Posterior cingulate gyrus (tissue), 11 donors: ENCODE measurements at regions not wholly inside any gene's neighbourhood (a gene's known extent, or its start where the extent isn't known, plus 50 kb on each side); places are given as distances from the start of the nearest gene placed in this dataset.
A peak's percentile ranks its signal among the peaks of the same experiment; 100 is the strongest.
"Not testable (repeated sequence)": the region's sequence is repeated elsewhere in the genome, so short reads cannot be mapped to it uniquely, and the experiment has no call there.

Experiments used
- DNase-seq, 10 donors: peaks; one replicate each; pipeline versions ENCODE4 v3.0.0 to v3.0.0-alpha.2; 2020 to 2021; ENCODE audit warnings: mixed read lengths in 3 of 10
- intact Hi-C: fragments of 100-400 bp; cut with DNase I; formaldehyde crosslinking; loops from one replicate; pipeline ENCODE4 v1.15.1; 2023

DNA sequence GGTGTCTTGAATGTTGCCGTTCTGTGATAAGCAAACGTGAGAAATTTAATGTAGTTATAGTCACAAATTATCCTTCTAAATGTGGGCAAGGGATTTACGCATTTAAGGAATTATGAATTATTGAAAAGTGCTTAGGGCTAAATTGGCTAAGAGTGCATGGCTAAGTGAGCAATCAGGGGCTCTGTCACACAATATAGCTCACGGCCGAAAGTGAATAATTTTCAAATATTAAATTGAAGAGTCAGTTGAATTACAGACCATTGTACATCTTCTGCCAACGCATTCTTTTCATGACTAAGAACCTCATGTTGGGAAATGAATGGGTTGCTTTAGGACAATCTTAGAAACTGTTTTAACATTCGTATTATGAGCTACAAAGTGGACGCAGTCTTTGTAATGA is 1832.9 kb upstream of the LRRTM1 start:
- no peak for DNase-seq
- intact Hi-C loops = no loop called here

- intact Hi-C loops = no loop called here
- no peak for DNase-seq
Measured at GRCh38 chr2:82128051-82128450, 1823.5 kb upstream of the LRRTM1 start.

DNA sequence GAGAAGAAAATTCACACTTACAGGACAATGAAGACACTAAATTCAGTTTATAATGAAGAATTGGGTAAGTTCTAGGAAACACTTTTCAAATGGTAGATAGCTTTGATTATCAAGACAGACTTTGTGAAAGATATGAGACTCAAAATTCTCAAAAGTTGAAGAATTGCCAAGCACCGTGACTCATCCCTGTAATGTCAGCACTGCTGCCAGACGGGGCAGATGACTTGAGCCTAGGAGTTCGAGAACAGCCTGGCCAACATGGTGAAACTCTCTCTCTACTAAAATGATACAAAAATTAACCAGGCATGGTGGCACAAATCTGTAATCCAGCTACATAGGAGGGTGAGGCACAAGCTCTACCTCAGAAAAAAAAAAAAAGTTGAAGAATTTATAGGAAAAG is 1820.1 kb upstream of the LRRTM1 start:
- DNase-seq = no peak
- intact Hi-C loops = no loop called here

DNA sequence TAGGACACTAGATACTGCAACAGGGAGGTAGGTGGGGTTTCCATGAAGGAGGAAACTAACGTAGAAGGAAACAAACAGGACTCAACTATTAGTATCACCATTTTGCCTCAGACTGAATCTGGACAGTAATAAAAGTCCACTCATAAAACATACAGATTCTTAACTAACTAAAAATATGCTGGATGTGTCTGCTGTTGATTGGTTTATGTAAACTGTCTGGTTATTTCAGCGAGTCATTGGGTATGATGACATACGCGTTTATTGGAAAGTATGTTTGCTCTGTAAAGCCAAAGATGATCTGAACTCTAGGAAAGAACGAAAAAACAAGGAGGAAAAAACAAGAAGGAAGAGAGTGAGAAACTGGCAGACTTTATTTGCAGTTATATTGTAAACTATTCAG is 1816.1 kb upstream of the LRRTM1 start:
- DNase-seq = no peak
- intact Hi-C loops = no loop called here

- intact Hi-C loops = no loop called here
- no peak for DNase-seq
Measured at GRCh38 chr2:82120115-82120514, 1815.6 kb upstream of the LRRTM1 start.

GRCh38 chr2:82109418-82109817 is 1804.9 kb upstream of the LRRTM1 start:
- intact Hi-C loops = no loop called here
- DNase-seq = no peak

DNA sequence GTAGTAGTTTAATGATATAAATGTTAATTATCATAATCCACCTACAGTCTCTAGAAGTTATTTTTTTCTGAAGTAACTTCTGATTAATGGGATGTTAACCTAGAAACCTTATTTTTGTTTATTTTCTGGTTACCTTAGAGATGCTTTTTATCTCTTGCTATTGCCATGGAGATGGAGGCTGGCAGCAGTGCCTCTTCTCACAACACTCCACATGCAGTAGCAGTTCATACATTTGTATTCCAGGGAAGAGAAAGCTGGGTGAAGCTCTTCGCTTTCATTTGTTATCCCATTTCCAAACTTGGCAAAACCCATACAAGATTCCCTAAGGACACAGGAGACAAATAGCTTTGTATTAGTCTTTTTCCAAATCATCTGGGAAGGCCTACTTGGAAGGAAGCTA is 1794.1 kb upstream of the LRRTM1 start:
- DNase-seq = peak in 1 of 10 donors; percentile 12
- intact Hi-C loops = loop anchor here (2.0 kb wide), 1 partner anchor 48 kb away; no protein-coding TSS in a partner anchor

DNA sequence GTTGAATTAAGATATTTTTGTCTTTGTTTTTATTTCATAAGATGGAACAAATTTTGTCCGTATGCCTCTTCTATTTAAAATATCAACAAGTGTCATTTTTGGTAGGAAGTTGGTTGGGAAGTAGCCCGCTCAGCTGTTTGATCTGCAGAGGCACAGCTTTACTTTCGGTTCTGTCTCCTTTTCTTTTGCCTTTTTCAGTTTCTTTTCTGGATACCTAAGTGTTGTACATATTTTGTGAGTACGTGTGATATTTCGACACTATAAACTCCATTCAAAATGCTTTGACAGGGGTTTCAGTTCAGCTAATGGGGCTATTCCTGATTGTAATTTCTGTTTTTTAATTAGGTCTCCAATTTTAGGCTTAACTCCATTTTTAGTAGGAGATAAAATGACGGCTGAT is 1785.0 kb upstream of the LRRTM1 start:
- intact Hi-C loops = no loop called here
- no peak for DNase-seq

DNA sequence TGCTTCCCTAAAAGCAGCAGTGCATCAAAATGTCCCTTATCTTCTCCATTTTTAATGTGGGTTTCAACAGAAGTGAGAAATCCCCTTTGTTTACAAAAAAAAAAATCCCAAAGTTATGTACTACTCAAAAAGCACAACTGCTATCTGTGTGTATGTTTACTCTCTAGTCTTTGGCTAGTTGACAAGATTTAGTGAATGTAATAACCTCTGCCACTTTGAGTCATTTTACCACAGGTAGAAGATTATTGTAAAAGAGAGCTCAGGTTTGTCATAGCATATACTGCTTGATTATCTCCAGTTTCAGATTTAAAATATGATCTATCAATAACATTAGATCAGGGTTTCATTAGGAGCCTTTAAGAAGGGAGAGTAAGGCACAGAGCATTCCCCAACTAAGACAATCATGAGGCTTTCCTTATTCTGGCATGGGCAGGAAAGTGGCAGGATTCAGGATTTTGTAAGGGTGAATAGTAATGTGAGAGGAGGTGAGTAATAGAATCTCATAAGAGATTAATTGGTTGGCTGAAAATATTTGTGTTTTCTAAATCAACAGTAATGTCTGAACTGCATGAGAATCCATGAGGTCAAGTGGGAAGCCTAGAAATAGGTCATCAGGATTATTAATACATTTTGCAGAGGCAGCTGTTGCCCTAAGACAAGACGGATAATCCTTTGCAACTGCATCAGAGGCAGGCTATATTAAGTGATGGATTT is 1780.3 kb upstream of the LRRTM1 start:
- intact Hi-C loops = no loop called here
- no peak for DNase-seq

- DNase-seq = no peak
- intact Hi-C loops = no loop called here
Measured at GRCh38 chr2:82075875-82076274, 1771.3 kb upstream of the LRRTM1 start.

GRCh38 chr2:82062463-82062862 is 1757.9 kb upstream of the LRRTM1 start:
- DNase-seq = no peak
- intact Hi-C loops = no loop called here

DNA sequence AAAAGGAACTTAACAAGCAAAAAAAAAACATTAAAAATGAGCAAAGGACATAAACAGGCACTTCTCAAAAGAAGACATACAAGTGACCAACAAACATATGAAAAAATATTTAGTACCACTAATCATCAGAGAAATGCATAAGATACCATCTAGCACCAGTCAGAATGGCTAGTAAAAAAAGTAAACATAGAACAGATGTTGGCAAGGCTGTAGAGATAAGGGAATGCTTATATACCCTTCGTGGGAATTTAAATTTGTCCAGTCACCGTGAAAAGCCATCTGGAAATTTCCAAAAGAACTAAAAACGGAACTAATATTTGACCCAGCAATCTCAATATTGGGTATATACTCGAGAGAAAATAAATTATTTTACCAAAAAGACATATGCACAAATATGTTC is 1751.3 kb upstream of the LRRTM1 start:
- no peak for DNase-seq
- intact Hi-C loops = no loop called here

GRCh38 chr2:82043867-82044266 is 1739.3 kb upstream of the LRRTM1 start:
- no peak for DNase-seq
- intact Hi-C loops = no loop called here

DNA sequence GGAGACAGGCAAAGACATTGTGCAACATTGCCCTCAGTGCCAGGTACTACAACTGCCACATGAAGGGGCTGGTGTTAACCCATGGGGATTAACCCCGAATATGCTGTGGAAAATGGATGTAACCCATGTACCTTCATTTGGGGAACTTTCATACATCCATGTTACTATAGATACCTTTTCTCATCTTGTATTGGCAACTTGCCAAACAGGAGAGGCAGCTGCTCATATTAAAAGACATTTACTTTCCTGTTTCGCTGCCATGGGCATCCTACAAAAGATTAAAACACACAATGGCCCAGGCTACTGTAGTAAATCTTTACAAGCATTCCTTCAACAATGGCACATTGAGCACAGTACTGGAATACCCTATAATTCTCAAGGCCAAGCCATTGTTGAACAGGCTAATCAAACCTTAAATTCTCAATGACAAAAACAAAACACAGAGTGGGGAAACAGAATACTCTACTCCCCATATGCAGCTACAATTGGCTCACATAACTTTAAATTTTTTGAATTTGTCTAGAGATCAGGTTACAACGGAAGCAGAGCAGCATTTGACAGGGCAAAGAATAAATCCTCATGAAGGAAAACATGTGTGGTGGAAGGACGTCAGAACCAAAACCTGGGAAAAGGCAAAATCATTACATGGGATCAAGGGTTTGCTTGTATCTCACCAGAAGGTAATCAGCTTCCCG is 1723.5 kb upstream of the LRRTM1 start:
- intact Hi-C loops = no loop called here
- no peak for DNase-seq

DNA sequence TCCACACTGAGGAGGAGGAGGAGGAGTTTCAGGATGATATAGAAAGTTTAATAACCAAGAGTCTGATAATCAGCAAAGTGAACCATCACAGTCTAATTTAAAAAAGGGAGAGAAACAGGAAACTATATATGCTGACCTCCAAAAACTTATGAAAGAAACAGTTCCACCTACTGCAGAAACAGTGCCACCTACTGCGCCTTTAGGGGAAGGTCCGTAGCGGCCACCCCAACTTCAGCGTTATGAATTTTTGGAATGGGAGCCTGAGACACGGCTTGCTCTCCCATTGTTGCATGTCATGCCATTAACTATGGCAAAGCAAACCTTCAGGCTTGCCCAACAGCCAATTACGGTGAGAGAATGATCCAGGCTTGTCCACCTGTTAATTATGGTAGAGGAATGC is 1719.2 kb upstream of the LRRTM1 start:
- DNase-seq = no peak
- intact Hi-C loops = no loop called here

GRCh38 chr2:82013641-82014040 is 1709.1 kb upstream of the LRRTM1 start:
- intact Hi-C loops = no loop called here
- DNase-seq = peak in 1 of 10 donors; percentile 44

DNA sequence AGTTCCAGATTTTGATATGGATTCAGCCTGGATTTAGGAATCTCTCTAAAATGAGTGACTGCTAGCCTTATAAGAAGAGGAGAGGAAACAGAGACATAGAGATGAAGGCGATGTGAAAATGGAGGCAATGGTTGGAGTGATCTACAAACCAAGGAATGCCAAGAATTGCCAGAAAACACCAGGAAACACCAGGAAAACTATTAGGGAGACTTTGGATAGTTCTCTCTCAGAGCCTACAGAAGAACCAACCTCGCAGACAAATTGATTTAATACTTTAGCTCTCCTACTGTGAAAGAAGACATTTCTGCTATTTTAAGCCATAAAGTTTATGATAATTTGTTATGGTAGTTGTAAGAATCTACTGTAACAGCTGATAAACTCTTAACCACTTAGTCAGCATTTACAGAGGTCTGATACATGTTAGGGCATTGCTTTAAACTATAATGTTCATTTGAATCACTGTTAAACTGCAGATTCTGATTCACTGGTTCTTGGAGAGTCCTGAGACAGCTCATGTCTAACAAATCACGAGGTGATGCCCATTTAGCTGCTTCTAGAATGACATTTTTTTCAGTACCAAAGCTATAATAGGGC is 1702.6 kb upstream of the LRRTM1 start:
- intact Hi-C loops = no loop called here
- no peak for DNase-seq

DNA sequence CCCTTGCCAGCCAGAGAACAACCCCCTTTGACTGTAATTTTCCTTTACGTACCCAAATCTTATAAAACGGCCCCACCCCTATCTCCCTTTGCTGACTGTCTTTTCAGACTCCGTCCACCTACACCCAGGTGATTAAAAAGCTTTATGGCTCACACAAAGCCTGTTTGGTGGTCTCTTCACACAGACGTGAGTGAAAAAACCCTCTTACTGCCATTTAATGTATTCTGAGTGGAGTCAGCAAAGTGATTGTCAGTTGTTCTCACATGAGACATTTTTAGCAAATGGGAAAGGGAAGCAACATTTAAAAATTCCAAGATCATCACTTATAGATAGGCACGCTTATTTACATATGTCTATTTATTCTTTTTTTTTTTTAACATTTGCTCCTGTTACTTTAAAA is 1701.3 kb upstream of the LRRTM1 start:
- DNase-seq, intact Hi-C loops: not testable (repeated sequence)

DNA sequence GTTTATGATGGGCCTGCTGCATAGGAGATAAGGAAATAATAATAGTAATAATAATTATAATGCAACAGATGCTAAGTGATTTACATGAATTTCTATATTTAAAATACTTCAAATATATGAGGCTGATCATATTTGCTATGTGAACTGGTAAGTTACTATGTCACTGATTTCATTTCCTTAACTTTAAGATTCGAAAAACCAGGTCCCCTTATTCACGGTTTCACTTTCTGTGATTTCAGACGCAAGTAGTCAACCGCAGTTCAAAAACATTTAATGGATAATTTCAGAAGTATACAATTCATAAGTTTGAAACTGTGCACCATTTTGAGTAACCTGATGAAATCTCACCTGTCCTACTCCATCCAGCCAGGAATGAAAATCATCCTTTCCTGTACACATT is 1697.1 kb upstream of the LRRTM1 start:
- no peak for DNase-seq
- intact Hi-C loops = no loop called here

GRCh38 chr2:82000606-82001005 is 1696.1 kb upstream of the LRRTM1 start:
- intact Hi-C loops = no loop called here
- DNase-seq = no peak

DNA sequence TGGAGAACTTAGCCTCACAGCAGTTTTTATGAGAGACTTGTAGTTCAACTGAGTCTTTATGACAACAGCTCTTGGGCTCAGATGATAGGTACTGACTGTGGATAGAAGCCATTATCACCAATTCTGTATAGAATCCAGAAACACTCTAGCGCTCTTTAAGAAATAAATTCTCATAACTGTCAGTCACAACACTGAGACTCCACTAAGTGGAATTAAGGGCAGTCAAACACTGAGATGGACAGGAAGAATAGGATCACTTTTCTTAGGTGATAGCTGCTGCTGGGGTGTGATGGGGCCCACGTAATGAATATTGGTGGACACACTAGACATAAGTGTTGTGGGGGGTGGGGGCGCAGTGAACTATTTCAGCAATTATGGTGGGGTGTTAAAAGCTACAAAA is 1691.8 kb upstream of the LRRTM1 start:
- intact Hi-C loops = no loop called here
- DNase-seq = no peak

- no peak for DNase-seq
Measured at GRCh38 chr2:81991282-81991681, 1686.7 kb upstream of the LRRTM1 start.

More at GRCh38 chr2:81991282-81991681, 1686.7 kb upstream of the LRRTM1 start:
- intact Hi-C loops = no loop called here
